IMR-90 (cell line): ENCODE measurements at regions not wholly inside any gene's neighbourhood (a gene's known extent, or its start where the extent isn't known, plus 50 kb on each side); places are given as distances from the start of the nearest gene placed in this dataset.

Experiments
- ATAC-seq: fragments of 200-7000 bp; cut with Tn5 transposase; 2 replicates; pipeline ENCODE4 v1.9.1; 2020; ENCODE audit warnings: low read depth, mild to moderate bottlenecking, moderate library complexity
- BruUV-seq: library from RNA; stranded (reverse); fragments of 400-500 nt; replicated peaks from 2 replicates; lab custom pipeline; 2021; lab: Mats Ljungman, UMichigan
- CTCF ChIA-PET: fragments of 300-600 bp; formaldehyde crosslinking; extraction: SDS; loops from one replicate; lab custom pipeline; 2021; ENCODE audit warnings: antibody characterized with exemption; lab: Yijun Ruan, JAX
- POLR2A ChIA-PET: fragments of 300-600 bp; sonication (Branson Sonifier 250); formaldehyde crosslinking; loops from one replicate; lab custom pipeline; 2022; ENCODE audit warnings: antibody characterized with exemption; ENCODE audit not compliant: unreplicated experiment; lab: Charles Lee
- DNase-seq: peaks from one replicate; pipeline ENCODE4 v3.0.0; 2013
- H2AFZ ChIP-seq: replicated peaks from 2 replicates; pipeline ENCODE3; 2013; ENCODE audit warnings: low read length, mild to moderate bottlenecking; ENCODE audit not compliant: poor library complexity
- H2AK5ac ChIP-seq: 2 replicates; pipeline ENCODE4 v1.6.1; 2013; ENCODE audit warnings: low read depth, low read length, inconsistent platforms
- H2AK9ac ChIP-seq: replicated peaks from 2 replicates; pipeline ENCODE3; 2013; ENCODE audit warnings: mild to moderate bottlenecking, low read depth, low read length, moderate library complexity; ENCODE audit not compliant: poor library complexity
- H2BK120ac ChIP-seq: 2 replicates; pipeline ENCODE4 v1.6.1; 2013; ENCODE audit warnings: low read depth, low read length, inconsistent platforms
- H2BK15ac ChIP-seq: 3 replicates; pipeline ENCODE4 v1.6.1; 2013; ENCODE audit warnings: low read depth, low read length, inconsistent platforms
- H2BK20ac ChIP-seq: 2 replicates; pipeline ENCODE4 v1.6.1; 2013; ENCODE audit warnings: low read depth, mild to moderate bottlenecking, inconsistent platforms, low read length, moderate library complexity
- H2BK5ac ChIP-seq: 2 replicates; pipeline ENCODE4 v1.6.1; 2013; ENCODE audit warnings: mild to moderate bottlenecking, low read depth, low read length, inconsistent platforms; ENCODE audit not compliant: poor library complexity, severe bottlenecking
- H3K14ac ChIP-seq: replicated peaks from 2 replicates; pipeline ENCODE4 v1.6.1; 2013; ENCODE audit warnings: low read depth, low read length, inconsistent platforms
- H3K18ac ChIP-seq: 2 replicates; pipeline ENCODE4 v1.6.1; 2013; ENCODE audit warnings: low read depth, low read length, control low read depth
- H3K23ac ChIP-seq: 2 replicates; pipeline ENCODE4 v1.6.1; 2013; ENCODE audit warnings: low read depth, low read length, inconsistent platforms
- H3K27ac ChIP-seq: 2 replicates; pipeline ENCODE4 v1.5.1; 2013; ENCODE audit warnings: mild to moderate bottlenecking, control low read depth, low read length; ENCODE audit not compliant: insufficient read depth
- H3K27me3 ChIP-seq: 2 replicates; pipeline ENCODE4 v1.6.1; 2013; ENCODE audit warnings: low read length; ENCODE audit not compliant: control insufficient read depth, insufficient read depth
- H3K36me3 ChIP-seq: 2 replicates; pipeline ENCODE4 v1.6.1; 2013; ENCODE audit warnings: low read length, mixed read lengths; ENCODE audit not compliant: control insufficient read depth, insufficient read depth
- H3K4ac ChIP-seq: 2 replicates; pipeline ENCODE4 v1.6.1; 2013; ENCODE audit warnings: low read depth, low read length, inconsistent platforms
- H3K4me1 ChIP-seq: 2 replicates; pipeline ENCODE4 v1.6.1; 2013; ENCODE audit warnings: low read length, mixed read lengths; ENCODE audit not compliant: control insufficient read depth, insufficient read depth
- H3K4me2 ChIP-seq: 2 replicates; pipeline ENCODE4 v1.6.1; 2013; ENCODE audit warnings: low read depth, mild to moderate bottlenecking, control low read depth, low read length, moderate library complexity
- H3K4me3 ChIP-seq: 2 replicates; pipeline ENCODE4 v1.5.1; 2013; ENCODE audit warnings: low read depth, mild to moderate bottlenecking, control low read depth, low read length, moderate library complexity; ENCODE audit not compliant: insufficient read depth
- H3K56ac ChIP-seq: 2 replicates; pipeline ENCODE4 v1.6.1; 2013; ENCODE audit warnings: low read length, inconsistent platforms; ENCODE audit not compliant: insufficient read depth; ENCODE audit errors: extremely low read depth
- H3K79me1 ChIP-seq, 2 experiments: 2 replicates each; pipeline ENCODE4 v1.6.1; 2013; ENCODE audit warnings: low read length in 2 of 2, inconsistent platforms in 1 of 2, low read depth in 1 of 2
- H3K9ac ChIP-seq: 2 replicates; pipeline ENCODE4 v1.6.1; 2013; ENCODE audit warnings: low read depth, low read length, control low read depth
- H3K9me1 ChIP-seq: 2 replicates; pipeline ENCODE4 v1.6.1; 2013; ENCODE audit warnings: low read length, inconsistent platforms; ENCODE audit not compliant: insufficient read depth
- H3K9me3 ChIP-seq: 2 replicates; pipeline ENCODE4 v1.6.1; 2013; ENCODE audit warnings: low read length; ENCODE audit not compliant: control insufficient read depth, insufficient read depth
- H4K20me1 ChIP-seq: 2 replicates; pipeline ENCODE4 v1.6.1; 2013; ENCODE audit warnings: low read length, inconsistent platforms; ENCODE audit not compliant: insufficient read depth
- H4K5ac ChIP-seq: 2 replicates; pipeline ENCODE4 v1.6.1; 2013; ENCODE audit warnings: mild to moderate bottlenecking, low read depth, low read length, control low read depth
- H4K8ac ChIP-seq, 2 experiments: 2 replicates each; pipeline ENCODE4 v1.6.1; 2013; ENCODE audit warnings: low read depth in 2 of 2, low read length in 2 of 2, control low read depth in 1 of 2, inconsistent platforms in 1 of 2
- H4K91ac ChIP-seq: 2 replicates; pipeline ENCODE4 v1.6.1; 2013; ENCODE audit warnings: low read depth, low read length, inconsistent platforms; ENCODE audit not compliant: insufficient read depth
- CHD1 ChIP-seq: IDR thresholded peaks from 2 replicates; pipeline ENCODE4 v1.6.1; 2012; ENCODE audit warnings: low read depth, low read length, improper control_type of control experiment
- MXI1 ChIP-seq: IDR thresholded peaks from 2 replicates; pipeline ENCODE4 v1.6.1; 2012; ENCODE audit warnings: low read depth, mild to moderate bottlenecking, low read length, moderate library complexity, borderline replicate concordance
- RFX5 ChIP-seq: IDR thresholded peaks from 2 replicates; pipeline ENCODE4 v1.8.0; 2012; ENCODE audit warnings: low read depth, mild to moderate bottlenecking, low read length, moderate library complexity
- WGBS, 2 experiments: methylation state at CpG; one replicate each; pipeline versions ENCODE4 v1.1.5 to v1.1.7; 2013; ENCODE audit warnings: missing lambda C conversion rate in 2 of 2; ENCODE audit not compliant: insufficient read length in 1 of 2; ENCODE audit errors: extremely low coverage in 2 of 2; 5-methylcytosine and 5-hydroxymethylcytosine counted together
- dilution Hi-C: fragments of 300-500 bp; cut with HindIII; formaldehyde crosslinking; loops from one replicate; pipeline ENCODE4 v1.14.3; 2018; ENCODE audit warnings: low sequenced_read_pairs; ENCODE audit not compliant: unreplicated experiment
- in situ Hi-C: fragments of 300-500 bp; cut with MboI; formaldehyde crosslinking; loops from 3 replicates; pipeline ENCODE4 v1.14.3; 2019; ENCODE audit warnings: low sequenced_read_pairs, inconsistent platforms, mixed read lengths
- intact Hi-C: fragments of 100-400 bp; cut with micrococcal nuclease; formaldehyde crosslinking; loops from 2 replicates; pipeline ENCODE4 v1.10.0; 2022

GRCh38 chrX:6465756-6466155 is 69.2 kb downstream of the VCX3A start:
- BruUV-seq: no TSS peak
- CTCF ChIA-PET: no interaction called here
- Histone ChIP-seq H2AK5ac (no peak overlapping the region), H4K5ac (no peak overlapping the region), H3K4ac (no peak overlapping the region), H2AFZ (no peak overlapping the region), H3K9me3 (peaks cover 17% of the 10 kb centered on the region), H2BK120ac (no peak overlapping the region), H3K4me2 (no peak overlapping the region), H2AK9ac (no peak overlapping the region), H3K56ac (no peak overlapping the region), H3K18ac (no peak overlapping the region), H2BK15ac (no peak overlapping the region), H3K4me3 (no peak overlapping the region), H3K9ac (no peak overlapping the region), H3K4me1 (no peaks in the 10 kb centered on the region), H3K14ac (no peak overlapping the region), H3K27ac (no peak overlapping the region), H2BK20ac (no peak overlapping the region), H4K91ac (no peak overlapping the region), H3K79me1 (no peaks in the 10 kb centered on the region), H3K36me3 (no peaks in the 10 kb centered on the region), H3K9me1 (no peaks in the 10 kb centered on the region), H3K27me3 (no peaks in the 10 kb centered on the region), H2BK5ac (no peak overlapping the region), H4K8ac (no peak overlapping the region), H3K23ac (no peak overlapping the region), H4K20me1 (no peaks in the 10 kb centered on the region)
- dilution Hi-C loops (no loop called here), intact Hi-C loops (no loop called here), in situ Hi-C loops (no loop called here)
- no peak for DNase-seq
- POLR2A ChIA-PET: no interaction called here
- ATAC-seq: no peak
- no CpG with 5 or more reads among the region's 4 CpGs for WGBS, 2 experiments
- TF ChIP-seq CHD1 (no peak), MXI1 (no peak), RFX5 (no peak)
